ENCODE measurements at regions not wholly inside any gene's neighbourhood (a gene's known extent, or its start where the extent isn't known, plus 50 kb on each side); places are given as distances from the start of the nearest gene placed in this dataset.

GRCh38 chr6:92026878-92027277 is 1392.5 kb downstream of the EPHA7 start:
- DNase-seq (ENCODE audit: low spot score): no peak
- no peak for TF ChIP-seq CTCF (IDR thresholded peaks at IDR 0.05; ENCODE audit: extremely low read depth, missing control alignments)

- no peak for DNase-seq (ENCODE audit: low spot score)
Observed at GRCh38 chr6:92024881-92025280, 1394.5 kb downstream of the EPHA7 start.

GRCh38 chr6:92024110-92024509 is 1395.2 kb downstream of the EPHA7 start:
- no peak for DNase-seq (ENCODE audit: low spot score)
- no peak for TF ChIP-seq CTCF (IDR thresholded peaks at IDR 0.05; ENCODE audit: extremely low read depth, missing control alignments)

More at GRCh38 chr6:92024881-92025280, 1394.5 kb downstream of the EPHA7 start:
- TF ChIP-seq CTCF (IDR thresholded peaks at IDR 0.05; ENCODE audit: extremely low read depth, missing control alignments): no peak

- TF ChIP-seq CTCF (IDR thresholded peaks at IDR 0.05; ENCODE audit: extremely low read depth, missing control alignments): no peak
- DNase-seq (ENCODE audit: low spot score): no peak
Observed at GRCh38 chr6:92023410-92023966, 1395.9 kb downstream of the EPHA7 start.

GRCh38 chr6:92011681-92012245 is 1407.6 kb downstream of the EPHA7 start:
- no peak for TF ChIP-seq CTCF (IDR thresholded peaks at IDR 0.05; ENCODE audit: extremely low read depth, missing control alignments)
- no peak for DNase-seq (ENCODE audit: low spot score)

- no peak for TF ChIP-seq CTCF (IDR thresholded peaks at IDR 0.05; ENCODE audit: extremely low read depth, missing control alignments)
- no peak for DNase-seq (ENCODE audit: low spot score)
Observed at GRCh38 chr6:92008757-92009502, 1410.4 kb downstream of the EPHA7 start.

- no peak for TF ChIP-seq CTCF (IDR thresholded peaks at IDR 0.05; ENCODE audit: extremely low read depth, missing control alignments)
Observed at GRCh38 chr6:92000112-92000511, 1413.2 kb upstream of the MAP3K7 start.

More at GRCh38 chr6:92000112-92000511, 1413.2 kb upstream of the MAP3K7 start:
- no peak for DNase-seq (ENCODE audit: low spot score)

All from GM20000 (cell line).